ENCODE measurements at regions not wholly inside any gene's neighbourhood (a gene's known extent, or its start where the extent isn't known, plus 50 kb on each side); places are given as distances from the start of the nearest gene placed in this dataset.
A peak's percentile ranks its signal among the peaks of the same experiment; 100 is the strongest.

DNA sequence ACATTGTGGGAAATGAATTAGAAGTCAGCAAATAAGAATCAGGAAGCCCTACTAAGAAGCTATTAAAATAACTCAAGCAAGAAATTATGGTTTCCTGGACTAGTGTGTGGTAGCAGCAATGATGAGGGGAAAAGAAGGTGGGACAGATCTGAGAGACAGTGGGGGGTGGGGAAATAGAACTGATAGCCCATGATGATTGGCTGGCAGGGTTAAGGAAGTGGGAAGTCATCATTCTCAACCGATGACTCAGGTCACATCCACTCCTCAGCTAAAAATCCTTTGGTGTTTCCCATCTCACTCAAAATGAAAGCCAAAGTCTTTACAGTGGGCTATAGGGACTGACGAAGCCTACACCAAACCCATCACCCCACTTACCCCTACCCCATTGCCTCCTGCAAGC, 153.9 kb upstream of the ARHGEF26 start:
- Histone ChIP-seq H3K9me1 (ENCODE audit: control insufficient read depth, extremely low read depth, insufficient read depth, low read length) (no peaks in the 10 kb centered on the region), H4K20me1 (ENCODE audit: control insufficient read depth, extremely low read depth, insufficient read depth, low read length) (no peaks in the 10 kb centered on the region), H3K9ac (ENCODE audit: control insufficient read depth, extremely low read depth, insufficient read depth, low read length) (no peak overlapping the region), H3K4me1 (ENCODE audit: control insufficient read depth, extremely low read depth, insufficient read depth, low read length) (no peaks in the 10 kb centered on the region), H3K36me3 (ENCODE audit: control insufficient read depth in 2 of 2, extremely low read depth in 1 of 2, insufficient read depth in 2 of 2, low read length in 2 of 2) (no peaks in the 10 kb centered on the region), H3K4me2 (ENCODE audit: control insufficient read depth, extremely low read depth, insufficient read depth, low read depth, low read length) (no peak overlapping the region), H3K4me3 (ENCODE audit: control insufficient read depth in 2 of 3, extremely low read depth in 1 of 3, insufficient read depth in 2 of 3, low read depth in 1 of 3, low read length in 3 of 3) (no peak overlapping the region), H3K79me2 (ENCODE audit: control insufficient read depth, insufficient read depth, low read length) (no peaks in the 10 kb centered on the region), H3K27me3 (ENCODE audit: control insufficient read depth, extremely low read depth, insufficient read depth, low read length) (no peaks in the 10 kb centered on the region), H3K9me3 (ENCODE audit: control insufficient read depth, low read depth, low read length) (no peaks in the 10 kb centered on the region), H3K27ac (ENCODE audit: control insufficient read depth, insufficient read depth, low read length) (no peak overlapping the region), H2AFZ (ENCODE audit: control insufficient read depth, low read length) (no peak overlapping the region)
- dilution Hi-C loops (cut with MboI; ENCODE audit: extremely low pct_ligation_motif_present, low sequenced_read_pairs) = no loop called here
- FAIRE-seq (no peak), DNase-seq (ENCODE audit: low read depth, low spot score) (no peak)
- TF ChIP-seq EZH2 (IDR thresholded peaks at IDR 0.05; ENCODE audit: low read length) = no peak

DNA sequence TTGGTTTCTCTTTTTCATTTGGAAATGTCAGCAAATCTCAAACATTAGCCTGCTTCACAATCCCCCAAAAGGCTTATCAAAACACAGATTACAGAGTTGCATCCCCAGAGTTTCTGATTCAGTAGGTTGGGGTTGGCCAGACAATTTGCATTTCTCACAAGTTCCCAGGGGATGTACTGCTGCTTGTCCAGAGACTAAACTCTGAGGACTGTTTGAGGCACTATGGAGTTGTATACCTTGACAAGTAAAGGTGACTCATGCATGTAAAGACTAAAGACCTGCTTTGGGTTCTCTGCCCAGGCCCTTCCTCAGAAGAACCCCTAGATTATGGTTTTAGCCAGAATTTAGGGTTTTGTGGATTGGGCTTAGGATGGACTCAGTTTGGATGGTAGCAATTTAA, 151.1 kb upstream of the ARHGEF26 start:
- H3K4me1 ChIP-seq (ENCODE audit: control insufficient read depth, extremely low read depth, insufficient read depth, low read length) = no peaks in the 10 kb centered on the region
- H2AFZ ChIP-seq (ENCODE audit: control insufficient read depth, low read length) = no peak overlapping the region
- no peak overlapping the region for H3K4me3 ChIP-seq (ENCODE audit: control insufficient read depth in 2 of 3, extremely low read depth in 1 of 3, insufficient read depth in 2 of 3, low read depth in 1 of 3, low read length in 3 of 3)
- H3K79me2 ChIP-seq (ENCODE audit: control insufficient read depth, insufficient read depth, low read length) = no peaks in the 10 kb centered on the region
- H3K27me3 ChIP-seq (ENCODE audit: control insufficient read depth, extremely low read depth, insufficient read depth, low read length) = no peaks in the 10 kb centered on the region
- H3K9me3 ChIP-seq (ENCODE audit: control insufficient read depth, low read depth, low read length) = no peaks in the 10 kb centered on the region
- H3K9ac ChIP-seq (ENCODE audit: control insufficient read depth, extremely low read depth, insufficient read depth, low read length) = no peak overlapping the region
- TF ChIP-seq, protein P1, sequence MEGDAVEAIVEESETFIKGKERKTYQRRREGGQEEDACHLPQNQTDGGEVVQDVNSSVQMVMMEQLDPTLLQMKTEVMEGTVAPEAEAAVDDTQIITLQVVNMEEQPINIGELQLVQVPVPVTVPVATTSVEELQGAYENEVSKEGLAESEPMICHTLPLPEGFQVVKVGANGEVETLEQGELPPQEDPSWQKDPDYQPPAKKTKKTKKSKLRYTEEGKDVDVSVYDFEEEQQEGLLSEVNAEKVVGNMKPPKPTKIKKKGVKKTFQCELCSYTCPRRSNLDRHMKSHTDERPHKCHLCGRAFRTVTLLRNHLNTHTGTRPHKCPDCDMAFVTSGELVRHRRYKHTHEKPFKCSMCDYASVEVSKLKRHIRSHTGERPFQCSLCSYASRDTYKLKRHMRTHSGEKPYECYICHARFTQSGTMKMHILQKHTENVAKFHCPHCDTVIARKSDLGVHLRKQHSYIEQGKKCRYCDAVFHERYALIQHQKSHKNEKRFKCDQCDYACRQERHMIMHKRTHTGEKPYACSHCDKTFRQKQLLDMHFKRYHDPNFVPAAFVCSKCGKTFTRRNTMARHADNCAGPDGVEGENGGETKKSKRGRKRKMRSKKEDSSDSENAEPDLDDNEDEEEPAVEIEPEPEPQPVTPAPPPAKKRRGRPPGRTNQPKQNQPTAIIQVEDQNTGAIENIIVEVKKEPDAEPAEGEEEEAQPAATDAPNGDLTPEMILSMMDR (optimal IDR thresholded peaks at IDR 0.05 in 1 of 3, IDR thresholded peaks at IDR 0.05 in 1 of 3, conservative IDR thresholded peaks at IDR 0.05 in 1 of 3; ENCODE audit: extremely low read depth in 1 of 3, insufficient read depth in 2 of 3, low read length in 3 of 3) = no peak
- TF ChIP-seq EZH2 (IDR thresholded peaks at IDR 0.05; ENCODE audit: low read length) = no peak
- no peaks in the 10 kb centered on the region for H4K20me1 ChIP-seq (ENCODE audit: control insufficient read depth, extremely low read depth, insufficient read depth, low read length)
- FAIRE-seq = peak; percentile 32
- dilution Hi-C loops (cut with MboI; ENCODE audit: extremely low pct_ligation_motif_present, low sequenced_read_pairs) = no loop called here
- H3K27ac ChIP-seq (ENCODE audit: control insufficient read depth, insufficient read depth, low read length) = no peak overlapping the region
- no peaks in the 10 kb centered on the region for H3K9me1 ChIP-seq (ENCODE audit: control insufficient read depth, extremely low read depth, insufficient read depth, low read length)
- DNase-seq (ENCODE audit: low read depth, low spot score) = no peak
- no peaks in the 10 kb centered on the region for H3K36me3 ChIP-seq (ENCODE audit: control insufficient read depth in 2 of 2, extremely low read depth in 1 of 2, insufficient read depth in 2 of 2, low read length in 2 of 2)
- no peak overlapping the region for H3K4me2 ChIP-seq (ENCODE audit: control insufficient read depth, extremely low read depth, insufficient read depth, low read depth, low read length)

DNA sequence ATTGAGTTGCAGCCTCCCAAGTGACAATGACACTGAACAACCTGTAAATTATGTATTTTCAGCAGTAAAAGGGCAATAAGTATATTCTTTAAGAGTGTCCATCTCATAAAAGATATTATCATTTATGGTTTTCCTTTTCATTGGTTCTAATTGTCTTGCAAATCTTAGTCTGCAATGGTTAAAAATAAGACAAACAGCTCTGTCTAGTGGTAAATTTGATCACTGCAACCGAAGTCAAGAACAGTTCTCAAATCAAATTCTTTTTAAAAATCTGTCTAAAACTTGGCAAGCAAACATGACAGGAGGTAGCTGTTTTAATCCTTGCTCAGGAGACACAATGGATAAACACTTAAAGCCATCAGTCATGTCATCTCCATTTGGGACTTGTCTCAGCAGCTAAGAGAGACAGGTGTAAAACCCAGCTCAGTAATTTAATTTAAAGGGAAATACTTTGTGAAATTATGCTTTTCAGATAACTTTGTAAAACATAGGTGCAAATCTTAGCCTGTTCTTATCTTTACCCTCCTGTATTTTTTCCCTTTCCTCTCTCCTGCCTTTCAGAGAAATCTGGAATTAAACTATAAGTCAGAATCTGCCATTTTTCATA, 150.3 kb upstream of the ARHGEF26 start:
- Histone ChIP-seq H3K4me2 (ENCODE audit: control insufficient read depth, extremely low read depth, insufficient read depth, low read depth, low read length) (no peak overlapping the region), H3K36me3 (ENCODE audit: control insufficient read depth in 2 of 2, extremely low read depth in 1 of 2, insufficient read depth in 2 of 2, low read length in 2 of 2) (no peaks in the 10 kb centered on the region), H4K20me1 (ENCODE audit: control insufficient read depth, extremely low read depth, insufficient read depth, low read length) (no peaks in the 10 kb centered on the region), H3K27me3 (ENCODE audit: control insufficient read depth, extremely low read depth, insufficient read depth, low read length) (no peaks in the 10 kb centered on the region), H3K9me1 (ENCODE audit: control insufficient read depth, extremely low read depth, insufficient read depth, low read length) (no peaks in the 10 kb centered on the region), H3K27ac (ENCODE audit: control insufficient read depth, insufficient read depth, low read length) (no peak overlapping the region), H3K9me3 (ENCODE audit: control insufficient read depth, low read depth, low read length) (no peaks in the 10 kb centered on the region), H3K79me2 (ENCODE audit: control insufficient read depth, insufficient read depth, low read length) (no peaks in the 10 kb centered on the region), H2AFZ (ENCODE audit: control insufficient read depth, low read length) (no peak overlapping the region), H3K9ac (ENCODE audit: control insufficient read depth, extremely low read depth, insufficient read depth, low read length) (no peak overlapping the region), H3K4me3 (ENCODE audit: control insufficient read depth in 2 of 3, extremely low read depth in 1 of 3, insufficient read depth in 2 of 3, low read depth in 1 of 3, low read length in 3 of 3) (no peak overlapping the region), H3K4me1 (ENCODE audit: control insufficient read depth, extremely low read depth, insufficient read depth, low read length) (no peaks in the 10 kb centered on the region)
- DNase-seq (ENCODE audit: low read depth, low spot score) (no peak), FAIRE-seq (no peak)
- dilution Hi-C loops (cut with MboI; ENCODE audit: extremely low pct_ligation_motif_present, low sequenced_read_pairs) = no loop called here
- TF ChIP-seq EZH2 (IDR thresholded peaks at IDR 0.05; ENCODE audit: low read length) = no peak
- TF ChIP-seq, protein P1 (optimal IDR thresholded peaks at IDR 0.05 in 1 of 3, IDR thresholded peaks at IDR 0.05 in 1 of 3, conservative IDR thresholded peaks at IDR 0.05 in 1 of 3; ENCODE audit: extremely low read depth in 1 of 3, insufficient read depth in 2 of 3, low read length in 3 of 3) = peak in 2 of 3 experiments; percentile 48 to 57
